ENCODE measurements at regions not wholly inside any gene's neighbourhood (a gene's known extent, or its start where the extent isn't known, plus 50 kb on each side); places are given as distances from the start of the nearest gene placed in this dataset.

GRCh38 chr13:79912403-79912802 is 428.5 kb downstream of the SPRY2 start:
- TF ChIP-seq, protein P1, sequence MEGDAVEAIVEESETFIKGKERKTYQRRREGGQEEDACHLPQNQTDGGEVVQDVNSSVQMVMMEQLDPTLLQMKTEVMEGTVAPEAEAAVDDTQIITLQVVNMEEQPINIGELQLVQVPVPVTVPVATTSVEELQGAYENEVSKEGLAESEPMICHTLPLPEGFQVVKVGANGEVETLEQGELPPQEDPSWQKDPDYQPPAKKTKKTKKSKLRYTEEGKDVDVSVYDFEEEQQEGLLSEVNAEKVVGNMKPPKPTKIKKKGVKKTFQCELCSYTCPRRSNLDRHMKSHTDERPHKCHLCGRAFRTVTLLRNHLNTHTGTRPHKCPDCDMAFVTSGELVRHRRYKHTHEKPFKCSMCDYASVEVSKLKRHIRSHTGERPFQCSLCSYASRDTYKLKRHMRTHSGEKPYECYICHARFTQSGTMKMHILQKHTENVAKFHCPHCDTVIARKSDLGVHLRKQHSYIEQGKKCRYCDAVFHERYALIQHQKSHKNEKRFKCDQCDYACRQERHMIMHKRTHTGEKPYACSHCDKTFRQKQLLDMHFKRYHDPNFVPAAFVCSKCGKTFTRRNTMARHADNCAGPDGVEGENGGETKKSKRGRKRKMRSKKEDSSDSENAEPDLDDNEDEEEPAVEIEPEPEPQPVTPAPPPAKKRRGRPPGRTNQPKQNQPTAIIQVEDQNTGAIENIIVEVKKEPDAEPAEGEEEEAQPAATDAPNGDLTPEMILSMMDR (IDR thresholded peaks at IDR 0.05; ENCODE audit: insufficient read depth, low read length, poor library complexity, severe bottlenecking): no peak
- TF ChIP-seq EZH2phosphoT487 (conservative IDR thresholded peaks at IDR 0.05; ENCODE audit: low read length): no peak

Data from SU-DHL-6 (cell line).